HFF-Myc (cell line): ENCODE measurements at regions not wholly inside any gene's neighbourhood (a gene's known extent, or its start where the extent isn't known, plus 50 kb on each side); places are given as distances from the start of the nearest gene placed in this dataset.
"Not testable (repeated sequence)": the region's sequence is repeated elsewhere in the genome, so short reads cannot be mapped to it uniquely, and the experiment has no call there.

ENCODE experiments used
- DNase-seq: peaks from one replicate; pipeline ENCODE4 v3.0.0-alpha.2; 2011; ENCODE audit warnings: low read depth; ENCODE audit errors: extremely low read depth
- H3K4me3 ChIP-seq: replicated peaks from 2 replicates; pipeline ENCODE4 v1.5.1; 2011; ENCODE audit warnings: low read depth, mild to moderate bottlenecking, control low read depth, low read length
- TF ChIP-seq, protein P1 (sequence below): IDR thresholded peaks from 2 replicates; pipeline ENCODE4 v1.5.1; 2012; ENCODE audit warnings: mild to moderate bottlenecking, low read depth, low read length, control low read depth; ENCODE audit errors: missing control alignments

DNA sequence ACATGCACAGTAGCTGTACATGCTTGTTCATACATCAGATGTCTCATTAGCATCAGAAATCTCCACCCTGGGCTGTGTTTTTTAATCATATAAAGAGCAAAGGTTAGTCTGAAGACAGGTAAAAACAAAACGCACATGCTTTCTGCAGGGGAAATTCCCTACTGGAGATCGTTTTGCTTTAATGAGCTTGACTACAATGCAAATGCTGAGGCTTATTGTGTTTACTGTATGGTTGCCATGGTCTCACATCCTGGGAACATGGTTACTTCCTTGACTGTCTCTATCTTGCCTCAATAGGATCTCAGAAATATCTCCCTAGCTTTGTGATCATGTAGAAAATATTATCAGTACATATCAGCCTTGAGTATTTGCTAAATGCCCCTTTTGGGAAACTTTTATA lies 336.5 kb upstream of the TFPI start:
- TF ChIP-seq, protein P1, sequence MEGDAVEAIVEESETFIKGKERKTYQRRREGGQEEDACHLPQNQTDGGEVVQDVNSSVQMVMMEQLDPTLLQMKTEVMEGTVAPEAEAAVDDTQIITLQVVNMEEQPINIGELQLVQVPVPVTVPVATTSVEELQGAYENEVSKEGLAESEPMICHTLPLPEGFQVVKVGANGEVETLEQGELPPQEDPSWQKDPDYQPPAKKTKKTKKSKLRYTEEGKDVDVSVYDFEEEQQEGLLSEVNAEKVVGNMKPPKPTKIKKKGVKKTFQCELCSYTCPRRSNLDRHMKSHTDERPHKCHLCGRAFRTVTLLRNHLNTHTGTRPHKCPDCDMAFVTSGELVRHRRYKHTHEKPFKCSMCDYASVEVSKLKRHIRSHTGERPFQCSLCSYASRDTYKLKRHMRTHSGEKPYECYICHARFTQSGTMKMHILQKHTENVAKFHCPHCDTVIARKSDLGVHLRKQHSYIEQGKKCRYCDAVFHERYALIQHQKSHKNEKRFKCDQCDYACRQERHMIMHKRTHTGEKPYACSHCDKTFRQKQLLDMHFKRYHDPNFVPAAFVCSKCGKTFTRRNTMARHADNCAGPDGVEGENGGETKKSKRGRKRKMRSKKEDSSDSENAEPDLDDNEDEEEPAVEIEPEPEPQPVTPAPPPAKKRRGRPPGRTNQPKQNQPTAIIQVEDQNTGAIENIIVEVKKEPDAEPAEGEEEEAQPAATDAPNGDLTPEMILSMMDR = no peak
- DNase-seq = no peak
- no peak overlapping the region for H3K4me3 ChIP-seq

DNA sequence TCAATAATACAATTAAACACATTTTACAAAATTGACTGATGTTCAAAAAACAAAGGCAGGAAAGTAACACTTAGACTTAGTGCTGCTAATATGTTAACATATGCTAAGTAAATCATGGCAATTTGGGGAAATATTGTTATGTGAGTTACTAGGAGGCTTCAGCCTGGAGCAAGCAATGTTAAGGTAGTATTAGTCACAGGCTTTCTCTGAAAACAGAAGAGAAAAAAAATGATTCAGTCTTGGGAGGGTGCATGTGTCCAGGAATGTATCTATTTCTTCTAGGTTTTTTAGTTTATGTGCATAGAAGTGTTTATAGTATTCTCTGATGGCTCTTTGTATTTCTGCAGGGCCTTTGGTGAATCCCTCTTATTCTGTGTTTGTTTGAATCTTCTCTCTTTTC lies 345.8 kb upstream of the TFPI start:
- TF ChIP-seq, protein P1 = no peak
- no peak for DNase-seq
- no peak overlapping the region for H3K4me3 ChIP-seq

DNA sequence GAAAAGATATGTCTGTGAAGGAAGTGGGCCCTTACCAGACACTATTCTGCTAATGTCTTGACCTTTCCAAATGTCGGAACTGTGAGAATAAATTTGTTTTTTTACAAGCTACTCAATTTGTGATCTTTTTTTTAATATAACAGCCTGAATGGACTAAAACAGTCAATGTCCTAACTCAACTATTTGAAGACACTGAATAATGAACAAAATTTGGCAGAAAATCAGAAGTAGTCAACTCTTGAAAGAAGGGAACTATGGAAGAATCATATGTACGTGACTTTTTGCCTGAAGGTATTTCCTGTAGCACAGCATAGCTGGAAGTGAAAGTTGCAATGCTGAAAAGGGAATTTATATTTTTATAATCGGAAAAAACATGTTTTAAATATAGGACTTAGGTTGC lies 351.8 kb upstream of the TFPI start:
- DNase-seq = no peak
- TF ChIP-seq, protein P1 = no peak
- no peak overlapping the region for H3K4me3 ChIP-seq

DNA sequence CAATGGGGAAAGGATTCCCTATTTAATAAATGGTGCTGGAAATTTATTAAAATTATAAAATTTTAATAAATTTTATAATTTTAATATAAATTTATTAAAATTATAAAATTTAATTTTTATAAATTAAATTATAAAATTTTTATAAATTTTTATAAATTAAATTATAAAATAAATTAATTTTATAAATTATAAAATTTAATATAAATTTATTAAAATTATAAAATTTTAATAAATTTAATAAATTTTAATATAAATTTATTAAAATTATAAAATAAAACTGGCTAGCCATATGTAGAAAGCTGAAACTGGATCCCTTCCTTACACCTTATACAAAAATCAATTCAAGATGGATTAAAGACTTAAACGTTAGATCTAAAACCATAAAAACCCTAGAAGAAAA lies 356.7 kb upstream of the TFPI start:
- not testable (repeated sequence) for H3K4me3 ChIP-seq, DNase-seq

DNA sequence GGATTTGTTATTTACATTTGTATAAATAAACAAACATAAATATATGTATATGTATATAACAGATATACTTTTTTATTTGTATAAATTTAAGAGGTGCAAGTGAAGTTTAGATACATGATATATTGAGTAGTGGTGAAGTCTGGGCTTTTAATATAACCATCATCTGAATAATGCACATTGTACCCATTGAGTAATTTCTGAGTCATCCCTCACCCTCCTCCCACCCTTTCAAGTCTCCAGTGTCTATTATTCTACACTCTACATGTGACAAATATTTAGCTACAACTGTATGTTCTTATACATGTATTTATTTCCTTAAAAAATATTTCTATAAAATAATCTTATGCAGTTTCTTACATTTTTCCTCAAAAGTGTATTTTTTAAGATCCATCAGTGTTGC lies 358.7 kb upstream of the TFPI start:
- TF ChIP-seq, protein P1 = no peak
- no peak for DNase-seq

DNA sequence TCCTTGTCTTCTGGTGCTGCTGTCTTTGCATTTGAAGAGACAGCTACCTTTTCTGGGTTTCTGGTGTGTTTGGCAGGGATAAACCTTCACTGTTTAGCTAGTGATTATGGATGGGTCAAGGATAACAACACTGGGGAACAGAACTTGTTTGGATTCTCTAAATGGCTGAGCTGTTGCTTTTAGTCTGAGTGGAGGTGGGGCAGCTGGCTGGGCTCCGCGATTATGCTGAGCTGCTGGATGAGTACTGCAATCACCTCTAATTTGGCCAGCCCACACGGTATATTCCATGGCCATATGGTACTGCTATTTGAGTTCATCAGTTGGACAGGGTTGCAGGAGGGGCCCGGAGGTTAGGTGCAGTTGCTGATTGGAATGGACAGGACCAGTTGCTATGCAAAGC lies 361.6 kb upstream of the TFPI start:
- TF ChIP-seq, protein P1 = no peak
- DNase-seq = no peak

More for the DNA sequence above, 358.7 kb upstream of the TFPI start:
- H3K4me3 ChIP-seq = no peak overlapping the region

DNA sequence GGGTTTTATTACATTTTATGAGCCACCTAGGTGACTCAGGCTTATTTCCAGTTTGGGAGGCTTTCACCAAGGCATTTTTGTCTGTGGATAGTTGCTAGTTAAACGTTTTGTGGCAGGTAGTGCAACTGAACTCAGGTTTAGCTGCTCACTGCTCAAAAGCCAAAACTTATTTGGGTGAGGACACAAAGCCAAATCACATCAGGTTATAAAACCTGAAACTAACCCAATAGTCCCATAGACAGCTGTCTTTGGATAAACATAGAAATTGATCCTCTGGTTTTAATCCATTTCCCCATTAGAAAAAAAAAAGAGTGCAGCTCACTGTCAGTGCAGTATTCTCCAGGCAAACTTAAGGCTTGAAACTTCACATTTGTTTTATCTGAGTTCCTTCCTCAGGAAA lies 362.6 kb upstream of the TFPI start:
- no peak overlapping the region for H3K4me3 ChIP-seq
- TF ChIP-seq, protein P1 = no peak
- DNase-seq = no peak

More for the DNA sequence above, 361.6 kb upstream of the TFPI start:
- no peak overlapping the region for H3K4me3 ChIP-seq
